K562 (cell line): ENCODE measurements at regions not wholly inside any gene's neighbourhood (a gene's known extent, or its start where the extent isn't known, plus 50 kb on each side); places are given as distances from the start of the nearest gene placed in this dataset.

Experiments
- ATAC-seq: fragments of 200-7000 bp; cut with Tn5 transposase; 3 replicates; pipeline ENCODE4 v1.9.1; 2020; ENCODE audit warnings: moderate library complexity
- BruUV-seq: library from RNA; stranded (reverse); fragments of 400-500 nt; replicated peaks from 2 replicates; lab custom pipeline; 2021; lab: Mats Ljungman, UMichigan
- CTCF ChIA-PET: fragments of 300-600 bp; formaldehyde crosslinking; extraction: SDS; loops from one replicate; lab custom pipeline; 2021; ENCODE audit warnings: low intra/inter-chr PET ratio; lab: Yijun Ruan, JAX
- POLR2A ChIA-PET: fragments of 300-600, 350-650 bp; sonication (Branson Sonifier 250); formaldehyde crosslinking; extraction: SDS; loops from one replicate; lab custom pipeline; 2021; ENCODE audit warnings: antibody characterized with exemption, inconsistent platforms; lab: Yijun Ruan, JAX
- DNase-seq, 4 experiments: peaks; one replicate each; pipeline versions ENCODE4 v3.0.0 to v3.0.0-alpha.2; 2011 to 2018; ENCODE audit warnings: low spot score in 3 of 4, mixed read lengths in 3 of 4; ENCODE audit errors: extremely low read depth in 1 of 4
- FAIRE-seq: peaks from 2 replicates; lab custom pipeline; 2011; peaks lifted over from hg19 to GRCh38; lab: Jason Lieb, UNC
- H2AFZ ChIP-seq: 2 replicates; pipeline ENCODE4 v1.6.0; 2011; ENCODE audit warnings: low read depth, low read length, control low read depth, inconsistent platforms
- H3K27ac ChIP-seq: fragments of 200-600 bp; 3 replicates; pipeline ENCODE4 v1.8.0; 2011; ENCODE audit warnings: low read depth, mild to moderate bottlenecking, control low read depth, inconsistent platforms, low read length, moderate library complexity, mixed read lengths; ENCODE audit errors: extremely low read depth
- H3K27me3 ChIP-seq, 2 experiments: fragments of 300-600 bp in 1 of 2; 2 replicates in 1 of 2; 3 replicates in 1 of 2; pipeline versions ENCODE4 v1.6.0 to v1.8.0; 2011; ENCODE audit warnings: inconsistent platforms in 2 of 2, low read length in 2 of 2, mild to moderate bottlenecking in 1 of 2, mixed read lengths in 1 of 2, moderate library complexity in 1 of 2; ENCODE audit not compliant: control insufficient read depth in 2 of 2, insufficient read depth in 2 of 2
- H3K36me3 ChIP-seq: fragments of 300-600 bp; 3 replicates; pipeline ENCODE4 v1.8.0; 2011; ENCODE audit warnings: mild to moderate bottlenecking, low read length, inconsistent platforms; ENCODE audit not compliant: control insufficient read depth, insufficient read depth
- H3K4me1 ChIP-seq, 2 experiments: fragments of 200-600 bp in 1 of 2; replicated peaks in 1 of 2; 2 replicates in 1 of 2; 3 replicates in 1 of 2; pipeline versions ENCODE4 v1.5.1 to v1.8.0; 2011; ENCODE audit warnings: inconsistent platforms in 2 of 2, low read length in 2 of 2, mild to moderate bottlenecking in 1 of 2, mixed read lengths in 1 of 2, moderate library complexity in 1 of 2; ENCODE audit not compliant: control insufficient read depth in 2 of 2, insufficient read depth in 2 of 2
- H3K4me2 ChIP-seq: 2 replicates; pipeline ENCODE4 v1.6.1; 2011; ENCODE audit warnings: low read length, control low read depth, inconsistent platforms, mixed read lengths; ENCODE audit not compliant: insufficient read depth
- H3K4me3 ChIP-seq: fragments of 200-600 bp; sonication (generic), shearing (Covaris generic); 2 replicates; pipeline ENCODE4 v1.5.1; 2016; ENCODE audit warnings: control low read depth, inconsistent platforms
- H3K79me2 ChIP-seq: fragments of 200-600 bp; 3 replicates; pipeline ENCODE4 v1.8.0; 2011; ENCODE audit warnings: low read length, inconsistent platforms; ENCODE audit not compliant: control insufficient read depth, insufficient read depth
- H3K9ac ChIP-seq, 2 experiments: 2 replicates each; pipeline versions ENCODE4 v1.6.0 to v1.6.1; 2011; ENCODE audit warnings: low read depth in 2 of 2, low read length in 2 of 2, control low read depth in 1 of 2, inconsistent platforms in 1 of 2, mild to moderate bottlenecking in 1 of 2, mixed read lengths in 1 of 2; ENCODE audit not compliant: insufficient read depth in 1 of 2
- H3K9me1 ChIP-seq: one replicate; pipeline ENCODE4 v1.6.0; 2011; ENCODE audit warnings: inconsistent platforms, mild to moderate bottlenecking, low read length, moderate library complexity; ENCODE audit not compliant: control insufficient read depth, insufficient read depth
- H3K9me3 ChIP-seq: replicated peaks from 2 replicates; pipeline ENCODE4 v1.5.1; 2011; ENCODE audit warnings: low read depth, low read length, inconsistent platforms; ENCODE audit not compliant: control insufficient read depth, insufficient read depth
- H4K20me1 ChIP-seq: replicated peaks from 2 replicates; pipeline ENCODE4 v1.6.1; 2011; ENCODE audit warnings: low read length, inconsistent platforms, mixed read lengths; ENCODE audit not compliant: control insufficient read depth, insufficient read depth
- NCOR1 ChIP-seq: fragments of 450-650 bp; IDR thresholded peaks from 2 replicates; pipeline ENCODE4 v1.6.1; 2016; ENCODE audit warnings: mild to moderate bottlenecking, moderate library complexity
- REST ChIP-seq, 2 experiments: fragments of 450-650 bp; formaldehyde crosslinking in 1 of 2; IDR thresholded peaks; 2 replicates each; pipeline versions ENCODE4 v1.4.0 to v1.6.1; 2014 to 2020; ENCODE audit warnings: mild to moderate bottlenecking in 2 of 2, borderline replicate concordance in 1 of 2, low read depth in 1 of 2
- ZNF134 ChIP-seq: fragments of 250-450 bp; sonication (Bioruptor Pico); conservative IDR thresholded peaks from 2 replicates; pipeline ENCODE4 v1.4.0; 2020
- WGBS: fragments of 100-300 bp; shearing (Covaris generic); methylation state at CpG from one replicate; pipeline ENCODE4 v1.1.6; 2016; ENCODE audit warnings: low coverage, mixed read lengths; ENCODE audit not compliant: insufficient coverage; ENCODE audit errors: missing lambda C conversion rate; 5-methylcytosine and 5-hydroxymethylcytosine counted together
- in situ Hi-C: fragments of 300-500 bp; cut with MboI; formaldehyde crosslinking; loops from 4 replicates; pipeline ENCODE4 v1.15.0; 2018; ENCODE audit warnings: inconsistent platforms, mixed read lengths
- intact Hi-C: fragments of 100-400 bp; cut with micrococcal nuclease; formaldehyde crosslinking; loops from 2 replicates; pipeline ENCODE4 v1.14.2; 2022
- TF ChIP-seq, protein P1 (sequence below): sonication (generic); formaldehyde crosslinking; IDR thresholded peaks from 2 replicates; pipeline ENCODE4 v1.8.1; 2023; ENCODE audit warnings: mild to moderate bottlenecking, missing genetic modification reagents, moderate library complexity

GRCh38 chr13:34413538-34414210 lies 528.4 kb upstream of the NBEA start:
- CTCF ChIA-PET: no interaction called here
- TF ChIP-seq, protein P1, sequence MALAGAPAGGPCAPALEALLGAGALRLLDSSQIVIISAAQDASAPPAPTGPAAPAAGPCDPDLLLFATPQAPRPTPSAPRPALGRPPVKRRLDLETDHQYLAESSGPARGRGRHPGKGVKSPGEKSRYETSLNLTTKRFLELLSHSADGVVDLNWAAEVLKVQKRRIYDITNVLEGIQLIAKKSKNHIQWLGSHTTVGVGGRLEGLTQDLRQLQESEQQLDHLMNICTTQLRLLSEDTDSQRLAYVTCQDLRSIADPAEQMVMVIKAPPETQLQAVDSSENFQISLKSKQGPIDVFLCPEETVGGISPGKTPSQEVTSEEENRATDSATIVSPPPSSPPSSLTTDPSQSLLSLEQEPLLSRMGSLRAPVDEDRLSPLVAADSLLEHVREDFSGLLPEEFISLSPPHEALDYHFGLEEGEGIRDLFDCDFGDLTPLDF: no peak
- no peak for TF ChIP-seq NCOR1

GRCh38 chr13:34414616-34415015 lies 527.5 kb upstream of the NBEA start:
- in situ Hi-C loops: no loop called here
- 0% methylated on average over 4 of the region's 4 CpGs for WGBS
- BruUV-seq: no TSS peak
- H3K9me3 ChIP-seq: no peaks in the 10 kb centered on the region
- H3K9me1 ChIP-seq: no peaks in the 10 kb centered on the region
- intact Hi-C loops: no loop called here
- no peak for DNase-seq
- no peaks in the 10 kb centered on the region for H3K4me1 ChIP-seq
- no peaks in the 10 kb centered on the region for H3K36me3 ChIP-seq
- H3K4me3 ChIP-seq: no peak overlapping the region
- no peak overlapping the region for H2AFZ ChIP-seq
- ATAC-seq: no peak
- no peak overlapping the region for H3K27ac ChIP-seq
- FAIRE-seq: no peak
- H3K9ac ChIP-seq: no peak overlapping the region
- ChIA-PET POLR2A (no interaction called here), CTCF (no interaction called here)
- H3K79me2 ChIP-seq: no peaks in the 10 kb centered on the region
- H4K20me1 ChIP-seq: no peaks in the 10 kb centered on the region
- no peaks in the 10 kb centered on the region for H3K27me3 ChIP-seq
- H3K4me2 ChIP-seq: no peak overlapping the region
- no peak for TF ChIP-seq ZNF134 (CRISPR knock-in tag)
- TF ChIP-seq REST (IDR thresholded peaks at IDR 0.05; ENCODE audit: borderline replicate concordance): no peak
- no peak for TF ChIP-seq REST (CRISPR knock-in tag; IDR thresholded peaks at IDR 0.05; ENCODE audit: low read depth)

More at GRCh38 chr13:34413538-34414210, 528.4 kb upstream of the NBEA start:
- ATAC-seq: no peak
- intact Hi-C loops: no loop called here
- POLR2A ChIA-PET: no interaction called here
- no peaks in the 10 kb centered on the region for H4K20me1 ChIP-seq
- H3K27me3 ChIP-seq: no peaks in the 10 kb centered on the region
- BruUV-seq: no TSS peak
- DNase-seq: no peak
- H3K9ac ChIP-seq: no peak overlapping the region
- no peaks in the 10 kb centered on the region for H3K79me2 ChIP-seq
- WGBS: 0% methylated on average over 1 of the region's 1 CpG
- H3K4me3 ChIP-seq: no peak overlapping the region
- no peak for FAIRE-seq
- no peaks in the 10 kb centered on the region for H3K4me1 ChIP-seq
- no peak overlapping the region for H3K4me2 ChIP-seq
- H3K36me3 ChIP-seq: no peaks in the 10 kb centered on the region
- no peak overlapping the region for H3K27ac ChIP-seq
- H3K9me1 ChIP-seq: no peaks in the 10 kb centered on the region
- H3K9me3 ChIP-seq: no peaks in the 10 kb centered on the region
- H2AFZ ChIP-seq: no peak overlapping the region
- in situ Hi-C loops: no loop called here
